CD1c-positive myeloid dendritic cell (primary cell): ENCODE measurements at regions not wholly inside any gene's neighbourhood (a gene's known extent, or its start where the extent isn't known, plus 50 kb on each side); places are given as distances from the start of the nearest gene placed in this dataset.

Experiments
- DNase-seq: peaks from one replicate; pipeline ENCODE4 v3.0.0-alpha.2; 2016; ENCODE audit errors: extremely low spot score

DNA sequence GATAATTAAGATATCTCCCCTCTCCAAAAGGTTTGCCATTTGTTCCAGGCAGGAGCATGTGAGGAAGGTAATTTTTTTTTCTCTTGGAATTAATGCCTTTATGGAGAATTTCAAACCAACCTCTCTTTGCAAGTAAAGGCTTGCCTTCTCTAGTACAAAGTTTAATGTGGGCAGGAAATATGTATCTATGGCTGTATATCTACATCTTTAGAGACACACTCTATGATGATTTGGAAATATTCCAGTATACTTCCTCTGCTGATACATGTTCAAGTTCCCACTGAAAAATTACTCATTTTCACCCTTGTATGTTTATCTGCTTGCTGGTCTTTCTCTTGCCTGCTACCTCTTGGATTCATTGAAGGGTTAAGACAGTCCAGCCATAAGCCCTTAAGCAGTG lies 83.5 kb upstream of the SEMA6A start:
- no peak for DNase-seq

DNA sequence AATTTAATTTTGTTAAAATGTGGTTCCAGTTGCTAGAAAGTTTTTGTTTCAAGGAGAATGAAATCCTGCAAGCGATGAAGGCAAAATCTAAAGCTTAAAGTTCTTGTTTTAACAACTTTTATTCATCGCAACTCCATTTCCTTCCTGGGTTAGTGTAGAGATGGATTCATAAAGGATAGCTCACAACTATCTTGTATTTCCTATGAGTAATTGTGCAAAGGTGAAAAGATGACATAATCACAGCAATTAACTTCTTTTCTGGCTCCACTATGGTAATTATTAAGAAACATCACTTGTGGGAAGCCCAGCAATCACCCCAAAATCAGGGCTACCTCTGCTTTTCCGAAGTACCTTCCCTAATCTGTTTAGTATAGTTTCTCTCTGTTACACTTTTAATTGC lies 80.8 kb upstream of the SEMA6A start:
- no peak for DNase-seq

DNA sequence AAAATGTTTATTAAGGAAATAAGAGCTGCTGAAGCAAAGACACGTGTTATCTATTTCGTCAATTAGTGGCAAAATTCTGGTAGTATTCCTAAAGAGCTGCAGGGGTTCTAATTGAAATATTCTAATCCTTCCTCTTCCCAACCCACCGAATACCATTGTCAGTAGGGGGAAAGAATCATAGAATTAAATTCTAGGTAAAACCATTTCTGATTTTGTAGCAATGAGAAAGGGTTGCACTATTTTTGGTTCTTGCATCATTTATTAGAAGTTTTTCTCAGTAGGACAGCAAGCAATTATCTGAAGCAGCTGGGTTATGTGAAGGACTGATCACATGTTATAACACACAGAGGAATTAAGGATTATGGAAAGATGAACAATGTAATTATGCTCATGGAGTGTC lies 80.3 kb upstream of the SEMA6A start:
- no peak for DNase-seq

DNA sequence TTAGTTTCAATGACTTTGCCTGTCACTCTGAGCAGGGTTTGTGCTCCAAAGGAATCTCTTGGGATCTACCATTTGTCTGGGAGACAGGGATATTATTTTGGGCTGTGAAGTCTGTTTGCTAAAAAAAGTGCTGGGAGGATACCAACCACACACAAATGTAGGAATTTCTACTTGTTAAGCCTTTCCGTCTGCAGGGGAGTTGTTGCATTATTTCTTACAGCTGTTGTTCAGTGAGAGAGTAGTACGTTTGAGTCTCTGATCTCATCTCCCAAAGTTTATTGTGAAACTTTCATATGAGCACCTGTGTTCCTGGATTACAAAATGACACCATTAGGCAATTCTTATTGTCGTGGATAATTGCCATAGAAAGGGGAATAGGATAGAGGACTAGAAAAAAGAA lies 78.3 kb upstream of the SEMA6A start:
- no peak for DNase-seq

DNA sequence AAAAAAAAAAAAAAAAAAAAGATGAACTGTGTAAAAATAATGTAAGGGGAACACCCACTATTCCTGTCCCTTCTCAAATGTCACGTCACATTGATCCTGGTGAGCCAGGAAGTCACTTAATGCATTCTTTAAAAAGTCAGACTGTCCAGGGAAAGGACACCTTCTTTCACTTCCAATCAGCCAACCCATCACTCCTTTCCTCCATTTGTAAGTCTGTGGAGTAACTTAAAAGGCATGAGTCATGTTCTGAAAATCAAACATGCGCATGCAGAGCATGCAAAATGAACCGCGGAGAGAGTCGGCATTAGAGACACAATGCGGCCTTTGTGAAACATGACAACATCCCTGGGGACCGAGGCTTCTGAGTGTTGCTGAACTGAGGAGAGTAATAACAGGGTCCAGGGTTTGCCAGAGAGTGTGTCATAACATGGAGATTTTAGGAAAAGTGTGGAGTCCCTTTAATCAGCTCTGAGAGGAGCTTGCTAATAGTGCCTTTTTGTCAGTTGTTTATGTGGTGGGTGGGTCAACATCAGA lies 77.6 kb upstream of the SEMA6A start:
- no peak for DNase-seq

DNA sequence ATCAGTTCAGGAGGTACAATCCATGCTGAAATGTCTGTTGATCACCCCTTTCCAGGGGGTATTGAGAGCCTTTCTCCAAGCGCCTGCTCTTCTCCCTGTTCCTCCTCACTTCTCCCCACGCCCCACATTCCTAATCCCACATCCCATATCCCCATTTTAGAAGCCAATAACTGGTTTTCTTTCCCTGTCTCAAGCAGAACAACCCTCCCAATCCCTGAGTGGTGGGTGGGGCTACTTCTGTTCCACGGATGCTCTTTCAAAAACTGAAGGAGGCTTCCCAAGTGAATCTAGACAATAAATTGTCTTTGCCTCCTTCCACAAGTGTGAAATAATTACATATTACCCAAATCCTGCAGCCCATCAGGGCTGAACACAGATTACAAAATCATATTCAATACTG lies 77.0 kb upstream of the SEMA6A start:
- DNase-seq: no peak

DNA sequence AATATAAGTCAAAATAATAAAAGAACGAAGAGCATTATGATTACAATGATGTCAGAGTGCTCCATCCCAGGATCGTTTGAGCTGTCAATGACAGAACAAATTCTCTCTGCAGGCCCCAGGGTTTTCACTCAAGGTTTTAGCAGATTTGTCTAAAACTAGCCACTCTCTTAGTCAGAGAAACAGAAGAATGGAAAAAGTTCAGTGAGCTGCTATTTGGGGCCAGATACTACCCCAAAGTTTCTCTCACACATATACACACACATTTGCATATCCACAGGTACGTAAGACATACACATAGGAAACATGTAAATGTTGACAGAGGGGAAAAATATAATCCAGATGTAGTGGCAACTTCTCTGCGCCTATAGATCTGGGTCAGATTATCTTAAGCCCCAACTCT lies 76.3 kb upstream of the SEMA6A start:
- DNase-seq: no peak

DNA sequence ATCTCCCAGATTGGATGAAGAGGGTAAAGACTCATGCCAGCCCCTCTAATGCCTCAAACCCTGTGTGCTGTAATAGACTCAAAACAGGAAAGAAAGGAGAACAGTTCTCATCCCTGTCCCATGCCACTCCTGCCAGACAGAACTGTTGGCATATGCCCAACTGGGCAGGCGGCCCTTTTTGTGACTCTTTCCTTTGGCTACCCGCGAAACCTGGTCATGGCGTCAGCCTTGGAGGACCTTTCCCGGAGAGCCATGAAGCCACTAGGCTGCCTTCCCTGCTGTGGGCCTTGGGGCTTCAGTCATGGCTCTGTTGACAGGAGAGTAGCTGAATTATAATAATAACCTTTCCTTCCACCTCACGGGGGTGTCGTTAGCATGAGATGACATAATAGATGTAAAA lies 75.9 kb upstream of the SEMA6A start:
- no peak for DNase-seq

DNA sequence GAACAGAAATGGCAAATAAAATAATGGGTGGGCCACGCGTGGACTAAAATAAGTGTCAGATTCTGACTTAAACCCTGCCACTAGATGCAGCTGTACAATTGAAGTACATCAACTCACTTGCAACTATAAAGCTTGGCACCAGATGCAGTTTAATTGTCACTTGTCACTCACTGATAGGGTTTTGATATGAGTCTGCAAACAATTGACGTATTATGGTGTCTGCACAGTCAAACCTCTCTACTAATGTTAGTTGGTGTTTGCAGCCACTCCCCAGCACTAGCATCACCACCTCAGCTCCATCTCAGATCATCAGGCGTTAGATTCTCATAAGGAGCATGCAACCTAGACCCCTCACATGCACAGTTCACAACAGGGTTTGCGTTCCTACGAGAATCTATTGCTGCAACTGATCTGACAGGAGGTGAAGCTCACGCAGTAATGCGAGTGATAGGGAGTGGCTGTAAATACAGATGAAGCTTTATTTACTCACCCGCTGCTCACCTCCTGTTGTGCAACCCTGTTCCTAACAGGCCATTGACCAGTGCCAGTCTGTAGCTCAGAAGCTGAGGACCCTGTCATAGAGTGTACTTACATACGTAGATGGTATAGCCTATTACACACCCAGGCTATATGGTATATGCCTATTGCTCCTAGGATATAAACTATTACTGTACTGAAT lies 72.1 kb upstream of the SEMA6A start:
- DNase-seq: no peak

DNA sequence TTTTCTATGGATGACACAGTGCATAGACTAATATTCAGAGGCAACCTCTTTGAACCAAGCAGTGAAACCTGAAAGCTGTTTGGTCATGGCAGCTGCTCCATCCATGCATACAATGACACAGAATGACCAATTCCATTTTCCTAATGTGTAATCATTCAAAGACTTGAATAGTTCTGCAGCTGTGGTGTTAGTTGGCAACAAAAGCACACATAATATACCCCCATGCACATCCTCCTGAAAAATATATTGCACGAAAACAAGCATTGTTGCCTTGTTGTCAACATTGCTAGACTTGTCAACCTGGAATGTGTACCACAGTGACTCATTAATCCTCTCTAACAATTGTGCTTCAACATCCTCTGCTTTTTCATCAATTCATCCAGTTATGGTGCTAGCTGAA lies 71.0 kb upstream of the SEMA6A start:
- DNase-seq: no peak

DNA sequence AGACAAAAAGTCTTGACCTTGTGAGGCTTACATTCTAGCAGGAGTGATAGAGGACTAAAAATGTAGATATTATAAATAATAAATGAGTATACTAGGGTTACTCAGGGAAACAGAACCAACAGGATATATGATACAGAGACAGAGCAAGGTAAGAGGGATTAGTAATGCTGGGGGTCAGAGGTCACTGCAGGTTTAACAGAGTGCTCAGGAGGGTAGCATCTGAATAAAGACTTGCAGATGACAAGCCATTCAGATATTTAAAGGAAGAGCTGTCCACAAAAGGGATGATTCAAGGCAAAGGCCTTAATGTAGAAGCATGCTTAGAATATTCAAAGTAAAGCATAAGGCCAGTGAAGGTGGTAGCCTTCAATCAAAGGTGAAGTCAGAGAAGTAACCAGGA lies 65.6 kb upstream of the SEMA6A start:
- DNase-seq: no peak

DNA sequence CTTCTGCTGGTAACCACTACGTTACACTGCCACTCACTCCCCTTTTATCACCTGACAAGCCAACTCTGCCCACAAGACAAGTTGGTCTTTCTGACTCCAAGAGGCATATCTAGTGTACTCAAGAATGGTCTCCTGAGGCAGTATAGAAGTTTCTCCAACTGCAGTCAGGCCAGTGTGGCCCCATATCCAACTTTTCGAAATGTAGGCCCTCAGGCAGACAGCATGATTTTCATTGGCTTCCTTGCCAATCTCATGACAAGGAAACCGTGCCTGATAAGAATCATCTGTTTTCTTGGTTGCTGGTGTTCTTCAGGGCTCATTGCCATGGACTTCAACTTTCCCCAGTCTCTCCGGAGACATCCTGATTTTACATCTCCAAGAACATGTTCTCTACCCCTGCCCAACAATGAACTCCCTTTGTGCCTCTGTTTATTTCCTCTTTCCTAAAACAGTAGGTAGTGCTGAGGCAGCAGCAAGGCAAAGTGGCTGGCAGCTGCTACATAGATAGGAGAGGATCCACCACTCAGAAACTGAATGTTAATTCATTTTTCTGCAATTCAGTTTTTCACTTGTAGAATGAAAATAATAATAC lies 62.6 kb upstream of the SEMA6A start:
- no peak for DNase-seq

DNA sequence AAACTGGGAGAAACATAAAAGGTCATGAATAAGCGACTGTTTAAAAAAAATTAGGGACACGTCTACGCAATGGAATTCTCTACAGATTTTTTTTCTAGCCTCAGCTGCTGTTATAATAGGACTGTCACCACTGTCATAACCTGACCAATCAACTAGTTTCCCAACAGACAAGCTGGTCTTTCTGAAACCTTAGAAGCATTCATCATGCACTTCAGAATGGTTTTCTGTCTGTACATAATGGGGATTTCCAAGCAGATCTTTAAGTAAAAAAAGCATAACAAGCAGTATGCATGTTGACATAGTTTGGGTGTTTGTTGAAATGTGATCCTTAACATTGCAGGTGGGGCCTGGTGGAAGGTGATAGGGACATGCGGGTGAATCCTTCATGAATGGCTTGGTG lies 58.3 kb upstream of the SEMA6A start:
- no peak for DNase-seq

DNA sequence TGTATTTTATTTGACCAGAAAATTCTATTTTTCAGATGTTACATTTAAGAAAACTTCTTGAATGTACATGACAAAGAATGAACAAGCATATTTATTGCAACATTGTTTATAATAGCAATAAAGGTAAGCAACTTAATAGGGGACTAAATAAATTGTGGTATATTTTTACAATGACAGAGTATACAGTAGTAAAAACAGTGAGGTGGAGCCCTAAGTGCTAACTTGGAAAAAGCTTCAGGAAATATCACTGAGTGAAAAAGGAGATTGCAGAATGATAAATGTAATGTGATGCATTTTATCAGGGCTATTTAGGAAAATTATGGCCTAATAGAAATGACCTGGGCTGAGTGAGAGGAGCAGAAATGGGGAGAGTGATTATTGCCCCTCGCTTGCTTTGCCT lies 56.5 kb upstream of the SEMA6A start:
- no peak for DNase-seq

DNA sequence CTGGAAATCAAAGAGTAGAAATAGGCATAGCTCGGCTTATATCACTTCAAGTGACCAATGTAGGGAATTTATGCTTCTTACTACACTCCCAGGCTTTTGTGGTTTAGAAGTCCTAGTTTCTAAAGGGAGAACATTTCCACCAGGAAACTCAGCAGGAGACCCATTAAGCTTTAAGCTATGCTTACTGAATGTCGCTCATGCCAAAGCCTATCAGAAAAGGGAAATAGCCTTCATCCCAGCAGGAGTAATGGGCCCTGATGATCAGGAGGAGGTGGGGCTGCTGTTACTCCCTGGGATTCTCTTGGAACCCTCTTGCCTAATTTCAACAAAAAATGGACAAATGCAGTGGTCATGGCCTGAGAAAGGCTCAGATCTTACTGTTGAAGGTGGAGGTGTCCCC lies 54.5 kb upstream of the SEMA6A start:
- no peak for DNase-seq

DNA sequence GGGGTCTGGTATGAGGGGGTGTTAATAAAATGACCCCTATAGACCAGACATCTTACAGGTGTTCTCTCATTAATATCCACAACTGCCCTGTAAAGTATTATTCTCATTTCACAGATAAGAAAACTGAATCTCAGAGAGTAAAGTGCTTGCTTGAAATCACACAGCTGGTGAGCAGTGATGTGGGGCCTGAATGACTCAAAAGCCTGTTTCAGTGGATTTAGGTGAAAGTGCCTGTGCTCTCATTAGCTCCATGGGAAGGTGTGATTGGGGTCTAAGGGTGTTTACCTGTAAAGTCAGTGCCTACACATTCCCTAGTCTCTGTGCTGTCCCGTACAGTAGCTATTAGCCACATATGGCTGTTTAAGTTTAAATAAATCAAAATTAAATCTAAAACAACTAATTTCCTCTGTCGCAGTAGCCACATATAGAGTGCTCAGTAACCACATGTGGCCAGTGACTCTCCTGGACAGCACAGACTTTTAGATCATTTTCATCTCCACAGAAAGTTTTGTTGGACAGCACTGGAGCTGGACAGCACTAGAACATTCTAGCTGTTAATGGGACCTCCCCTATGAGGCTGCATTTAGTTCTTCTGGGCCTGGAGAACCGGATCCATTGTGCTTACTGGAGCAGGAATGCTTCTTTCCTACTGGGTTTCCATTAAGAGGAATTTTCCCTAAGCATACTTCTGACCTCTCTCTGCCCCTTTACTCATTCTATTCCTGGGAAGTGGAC lies 52.5 kb upstream of the SEMA6A start:
- DNase-seq: no peak

DNA sequence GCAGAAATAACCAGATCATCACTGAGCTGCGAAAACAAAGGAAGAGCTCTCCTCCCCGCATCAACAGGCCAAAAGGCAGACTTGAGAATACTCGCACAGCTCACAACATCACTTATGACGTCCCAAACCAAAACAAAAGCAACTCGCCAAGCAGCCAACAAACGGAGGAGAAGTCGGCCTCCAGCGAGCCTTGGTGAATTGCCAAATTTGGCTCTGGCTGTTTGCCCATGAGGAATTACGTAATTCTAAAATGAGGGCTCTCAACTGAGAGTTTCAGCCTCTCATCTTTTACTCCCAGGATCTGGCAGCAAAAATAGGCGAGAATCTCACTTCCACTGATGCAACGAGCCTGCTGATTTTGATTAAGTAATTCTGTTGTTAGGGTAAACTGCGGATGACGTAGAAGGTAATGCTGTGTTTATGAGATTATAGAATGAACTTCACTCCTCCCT lies 51.7 kb upstream of the SEMA6A start:
- peak; percentile 2 for DNase-seq
